ENCODE measurements at regions not wholly inside any gene's neighbourhood (a gene's known extent, or its start where the extent isn't known, plus 50 kb on each side); places are given as distances from the start of the nearest gene placed in this dataset.

DNA sequence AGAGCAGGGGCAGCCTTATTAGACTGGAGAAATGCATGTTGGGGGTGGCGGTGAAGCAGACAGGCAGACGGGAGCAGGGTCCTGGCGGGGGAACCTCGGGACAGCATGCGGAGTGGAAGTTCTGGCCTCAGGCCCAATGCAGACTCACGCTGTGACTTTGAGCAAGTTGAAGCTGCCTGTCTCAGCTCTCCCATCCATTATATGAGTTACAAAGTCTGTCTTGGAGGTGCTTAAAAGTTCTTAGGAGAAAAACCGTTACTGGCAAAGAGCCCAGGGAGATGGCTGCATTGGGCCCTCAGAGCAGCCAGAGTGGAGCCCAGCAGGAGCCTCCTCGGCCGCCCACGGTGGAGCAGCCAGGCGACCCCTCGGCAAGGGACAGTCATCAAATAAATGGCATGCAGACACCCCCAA lies 509.5 kb downstream of the PLXNA4 start:
- TF ChIP-seq, protein P1, sequence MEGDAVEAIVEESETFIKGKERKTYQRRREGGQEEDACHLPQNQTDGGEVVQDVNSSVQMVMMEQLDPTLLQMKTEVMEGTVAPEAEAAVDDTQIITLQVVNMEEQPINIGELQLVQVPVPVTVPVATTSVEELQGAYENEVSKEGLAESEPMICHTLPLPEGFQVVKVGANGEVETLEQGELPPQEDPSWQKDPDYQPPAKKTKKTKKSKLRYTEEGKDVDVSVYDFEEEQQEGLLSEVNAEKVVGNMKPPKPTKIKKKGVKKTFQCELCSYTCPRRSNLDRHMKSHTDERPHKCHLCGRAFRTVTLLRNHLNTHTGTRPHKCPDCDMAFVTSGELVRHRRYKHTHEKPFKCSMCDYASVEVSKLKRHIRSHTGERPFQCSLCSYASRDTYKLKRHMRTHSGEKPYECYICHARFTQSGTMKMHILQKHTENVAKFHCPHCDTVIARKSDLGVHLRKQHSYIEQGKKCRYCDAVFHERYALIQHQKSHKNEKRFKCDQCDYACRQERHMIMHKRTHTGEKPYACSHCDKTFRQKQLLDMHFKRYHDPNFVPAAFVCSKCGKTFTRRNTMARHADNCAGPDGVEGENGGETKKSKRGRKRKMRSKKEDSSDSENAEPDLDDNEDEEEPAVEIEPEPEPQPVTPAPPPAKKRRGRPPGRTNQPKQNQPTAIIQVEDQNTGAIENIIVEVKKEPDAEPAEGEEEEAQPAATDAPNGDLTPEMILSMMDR (IDR thresholded peaks at IDR 0.05): no peak
- TF ChIP-seq POLR2A (IDR thresholded peaks at IDR 0.05) (no peak), POLR2AphosphoS5 (IDR thresholded peaks at IDR 0.05; ENCODE audit: insufficient read depth in 1 of 2, low read depth in 1 of 2) (no peak)

Data from vagina (tissue), 2 donors.